Tibial artery (tissue), 4 donors: ENCODE measurements at regions not wholly inside any gene's neighbourhood (a gene's known extent, or its start where the extent isn't known, plus 50 kb on each side); places are given as distances from the start of the nearest gene placed in this dataset.

Experiments used
- DNase-seq, 2 donors: peaks; one replicate each; pipeline ENCODE4 v3.0.0-alpha.2; 2019
- H3K27ac ChIP-seq, 2 donors: fragments of 200-600 bp; sonication (generic) in 1 of 2; 1 replicate in 1 of 2; 2 replicates in 1 of 2; pipeline ENCODE4 v1.5.1; 2018 to 2019; ENCODE audit warnings: mild to moderate bottlenecking in 1 of 2
- H3K27me3 ChIP-seq, 2 donors: fragments of 200-600 bp; sonication (generic) in 1 of 2; one replicate each; pipeline versions ENCODE4 v1.5.1 to v1.6.0; 2016 to 2019
- H3K36me3 ChIP-seq, 3 donors: fragments of 200-600 bp; sonication (generic) in 2 of 3; one replicate each; pipeline ENCODE4 v1.5.1; 2016 to 2019; ENCODE audit warnings: mild to moderate bottlenecking in 2 of 3
- H3K4me1 ChIP-seq, 4 donors: fragments of 200-600 bp; sonication (generic) in 2 of 4; 1 replicate in 3 of 4; 2 replicates in 1 of 4; pipeline ENCODE4 v1.5.1; 2016 to 2019
- H3K4me3 ChIP-seq, 2 donors: fragments of 200-600 bp; sonication (generic) in 1 of 2; 1 replicate in 1 of 2; 2 replicates in 1 of 2; pipeline ENCODE4 v1.5.1; 2018 to 2019; ENCODE audit warnings: mild to moderate bottlenecking in 2 of 2
- H3K9me3 ChIP-seq, 3 donors: fragments of 200-600 bp; sonication (generic) in 1 of 3; one replicate each; pipeline ENCODE4 v1.5.1; 2016 to 2019
- intact Hi-C: fragments of 100-400 bp; cut with DNase I; formaldehyde crosslinking; loops from one replicate; pipeline ENCODE4 v1.15.0; 2023; ENCODE audit warnings: low total_unique reads
- TF ChIP-seq, protein P1 (sequence below), 2 experiments: fragments of 200-600 bp in 1 of 2; fragments of 450-650 bp in 1 of 2; IDR thresholded peaks; one replicate each; pipeline ENCODE4 v1.5.1; 2017 to 2019; ENCODE audit warnings: antibody characterized with exemption in 2 of 2, mild to moderate bottlenecking in 1 of 2, moderate library complexity in 1 of 2

DNA sequence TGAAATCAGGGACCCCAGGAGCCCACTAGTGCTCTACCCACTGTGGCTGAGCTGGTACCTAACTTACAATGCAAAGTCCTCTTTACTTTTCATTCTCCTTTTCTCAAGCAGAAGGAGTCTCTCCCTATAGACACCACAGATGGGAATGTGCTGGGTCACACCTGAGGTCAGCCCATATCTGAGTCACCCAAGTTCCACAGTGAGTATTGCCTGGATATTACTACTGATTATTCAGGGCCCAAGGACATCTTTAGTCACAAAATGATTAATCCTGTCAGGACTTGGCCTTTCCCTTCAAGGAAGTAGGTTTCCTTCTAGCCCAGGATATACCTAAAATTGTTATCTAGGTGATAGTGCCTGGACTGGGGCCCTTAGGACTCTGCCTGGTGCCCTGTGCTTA lies 1305.2 kb downstream of the SI start:
- H3K4me3 ChIP-seq: no peak overlapping the region
- H3K27ac ChIP-seq: no peak overlapping the region
- TF ChIP-seq, protein P1, sequence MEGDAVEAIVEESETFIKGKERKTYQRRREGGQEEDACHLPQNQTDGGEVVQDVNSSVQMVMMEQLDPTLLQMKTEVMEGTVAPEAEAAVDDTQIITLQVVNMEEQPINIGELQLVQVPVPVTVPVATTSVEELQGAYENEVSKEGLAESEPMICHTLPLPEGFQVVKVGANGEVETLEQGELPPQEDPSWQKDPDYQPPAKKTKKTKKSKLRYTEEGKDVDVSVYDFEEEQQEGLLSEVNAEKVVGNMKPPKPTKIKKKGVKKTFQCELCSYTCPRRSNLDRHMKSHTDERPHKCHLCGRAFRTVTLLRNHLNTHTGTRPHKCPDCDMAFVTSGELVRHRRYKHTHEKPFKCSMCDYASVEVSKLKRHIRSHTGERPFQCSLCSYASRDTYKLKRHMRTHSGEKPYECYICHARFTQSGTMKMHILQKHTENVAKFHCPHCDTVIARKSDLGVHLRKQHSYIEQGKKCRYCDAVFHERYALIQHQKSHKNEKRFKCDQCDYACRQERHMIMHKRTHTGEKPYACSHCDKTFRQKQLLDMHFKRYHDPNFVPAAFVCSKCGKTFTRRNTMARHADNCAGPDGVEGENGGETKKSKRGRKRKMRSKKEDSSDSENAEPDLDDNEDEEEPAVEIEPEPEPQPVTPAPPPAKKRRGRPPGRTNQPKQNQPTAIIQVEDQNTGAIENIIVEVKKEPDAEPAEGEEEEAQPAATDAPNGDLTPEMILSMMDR (IDR thresholded peaks at IDR 0.05): no peak
- no peaks in the 10 kb centered on the region for H3K9me3 ChIP-seq
- intact Hi-C loops: no loop called here
- no peaks in the 10 kb centered on the region for H3K36me3 ChIP-seq
- H3K4me1 ChIP-seq: no peaks in the 10 kb centered on the region
- no peaks in the 10 kb centered on the region for H3K27me3 ChIP-seq
- no peak for DNase-seq

DNA sequence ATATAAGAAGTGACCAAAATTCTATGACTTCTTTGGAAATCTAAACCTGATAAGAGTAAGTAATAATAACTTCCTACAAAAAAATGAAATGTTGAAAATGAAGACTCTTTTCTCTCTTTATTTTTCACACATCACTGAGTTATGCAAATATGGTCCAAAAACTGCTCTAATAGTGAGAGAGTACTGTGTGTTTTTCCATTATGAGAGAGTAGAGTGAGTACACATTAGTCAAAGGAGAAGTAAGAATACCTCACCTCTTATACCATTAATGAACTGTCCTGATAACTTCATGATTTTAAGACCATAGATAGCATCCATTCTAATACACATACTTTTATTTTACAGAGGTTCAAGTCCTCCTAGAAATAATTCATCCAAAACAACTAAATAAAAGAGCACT lies 1310.2 kb downstream of the SI start:
- TF ChIP-seq, protein P1 (IDR thresholded peaks at IDR 0.05): no peak
- Histone ChIP-seq H3K4me1 (no peaks in the 10 kb centered on the region), H3K27ac (no peak overlapping the region), H3K9me3 (no peaks in the 10 kb centered on the region), H3K36me3 (no peaks in the 10 kb centered on the region), H3K27me3 (no peaks in the 10 kb centered on the region), H3K4me3 (no peak overlapping the region)
- no peak for DNase-seq
- intact Hi-C loops: no loop called here

DNA sequence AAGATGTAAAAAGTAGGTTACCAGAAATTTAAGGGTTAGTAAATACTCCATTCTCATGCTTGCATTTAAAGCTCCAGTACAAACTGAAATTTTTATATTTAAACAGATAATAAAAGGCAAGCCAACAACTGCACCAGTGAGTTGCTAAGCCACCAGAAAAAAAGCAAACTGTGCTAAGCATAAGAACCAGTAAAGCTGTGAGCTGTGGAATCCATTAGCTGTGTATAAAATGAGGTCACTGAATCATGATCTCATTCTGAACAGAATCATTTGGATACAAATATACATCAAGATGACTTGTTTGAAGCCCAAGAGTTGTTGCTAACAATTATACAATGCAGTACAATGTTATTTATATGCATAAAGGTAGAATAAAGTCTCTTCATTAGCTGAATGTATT lies 1312.2 kb downstream of the SI start:
- H3K27me3 ChIP-seq: no peaks in the 10 kb centered on the region
- TF ChIP-seq, protein P1 (IDR thresholded peaks at IDR 0.05): no peak
- peaks cover 0 to 7% (median 0%) of the 10 kb centered on the region in 3 donors for H3K9me3 ChIP-seq
- no peak overlapping the region for H3K4me3 ChIP-seq
- no peak for DNase-seq
- H3K4me1 ChIP-seq: no peaks in the 10 kb centered on the region
- no peak overlapping the region for H3K27ac ChIP-seq
- H3K36me3 ChIP-seq: no peaks in the 10 kb centered on the region
- intact Hi-C loops: no loop called here

DNA sequence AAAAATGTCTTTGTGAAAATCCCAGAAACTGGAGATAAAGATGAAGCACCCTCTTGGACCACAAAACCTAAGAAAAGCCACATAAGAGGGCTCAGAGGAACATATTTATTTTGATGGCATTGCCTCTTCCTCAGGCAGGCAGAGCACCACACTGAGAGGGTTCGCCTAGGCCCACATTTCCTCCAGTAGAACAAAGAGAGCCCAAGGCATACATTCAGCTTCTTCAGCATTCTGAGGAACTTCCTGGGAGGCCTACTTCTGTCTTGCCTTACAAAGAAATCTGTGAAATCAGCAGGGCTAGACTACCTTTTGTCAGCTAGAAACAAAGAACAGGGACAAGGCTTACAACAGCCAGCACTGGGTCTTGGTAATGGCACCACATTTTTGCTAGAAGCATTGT lies 1325.3 kb downstream of the SI start:
- intact Hi-C loops: no loop called here
- Histone ChIP-seq H3K27ac (no peak overlapping the region), H3K9me3 (peaks cover 0 to 3% (median 0%) of the 10 kb centered on the region in 3 donors), H3K36me3 (no peaks in the 10 kb centered on the region), H3K4me1 (no peaks in the 10 kb centered on the region), H3K27me3 (no peaks in the 10 kb centered on the region), H3K4me3 (no peak overlapping the region)
- TF ChIP-seq, protein P1 (IDR thresholded peaks at IDR 0.05): no peak
- DNase-seq: no peak

DNA sequence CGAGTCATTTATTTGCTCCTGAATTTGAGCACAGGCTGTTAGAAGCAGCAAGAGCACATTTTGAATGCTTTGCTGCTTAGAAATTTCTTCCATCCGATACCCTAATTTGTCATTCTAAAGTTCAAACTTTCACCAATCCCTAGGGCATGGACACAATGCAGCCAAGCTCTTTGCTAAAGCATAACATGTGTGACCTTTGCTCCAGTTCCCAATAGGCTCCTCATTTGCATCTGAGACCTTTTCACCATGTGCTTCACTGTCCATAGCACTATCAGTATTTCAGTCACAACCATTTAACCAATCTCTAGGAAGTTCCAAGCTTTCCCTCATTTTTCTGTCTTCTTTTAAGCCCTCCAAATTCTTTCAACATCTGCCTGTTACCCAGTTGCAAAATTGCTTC lies 1333.1 kb downstream of the SI start:
- H3K4me3 ChIP-seq: no peak overlapping the region
- TF ChIP-seq, protein P1 (IDR thresholded peaks at IDR 0.05): no peak
- no peaks in the 10 kb centered on the region for H3K27me3 ChIP-seq
- H3K4me1 ChIP-seq: no peaks in the 10 kb centered on the region
- intact Hi-C loops: no loop called here
- DNase-seq: no peak
- no peak overlapping the region for H3K27ac ChIP-seq
- H3K9me3 ChIP-seq: peaks cover 0 to 8% (median 0%) of the 10 kb centered on the region in 3 donors
- no peaks in the 10 kb centered on the region for H3K36me3 ChIP-seq

DNA sequence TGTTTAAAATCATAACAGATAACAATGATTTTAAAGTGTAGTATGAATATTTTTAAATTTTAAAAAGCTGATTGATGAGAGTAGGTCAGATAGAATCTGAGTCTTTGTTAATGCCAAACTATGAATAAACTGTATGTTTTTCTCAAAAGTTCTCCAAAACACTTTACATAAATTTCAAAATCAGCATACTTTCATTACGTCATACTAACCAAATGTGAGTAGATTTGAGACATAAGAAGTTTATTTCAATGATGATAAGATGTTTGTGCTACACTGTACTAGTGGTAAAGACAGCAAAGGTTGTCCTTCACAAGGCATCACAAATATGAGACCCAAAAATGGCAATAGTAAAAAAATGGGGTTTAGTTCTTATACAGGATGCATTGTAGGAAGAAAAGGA lies 1342.9 kb downstream of the SI start:
- Histone ChIP-seq H3K27me3 (no peaks in the 10 kb centered on the region), H3K4me1 (no peaks in the 10 kb centered on the region), H3K9me3 (peaks cover 0 to 10% (median 9%) of the 10 kb centered on the region in 3 donors), H3K36me3 (no peaks in the 10 kb centered on the region), H3K4me3 (no peak overlapping the region), H3K27ac (no peak overlapping the region)
- intact Hi-C loops: no loop called here
- TF ChIP-seq, protein P1 (IDR thresholded peaks at IDR 0.05): no peak
- no peak for DNase-seq
